ENCODE measurements at regions not wholly inside any gene's neighbourhood (a gene's known extent, or its start where the extent isn't known, plus 50 kb on each side); places are given as distances from the start of the nearest gene placed in this dataset.

DNA sequence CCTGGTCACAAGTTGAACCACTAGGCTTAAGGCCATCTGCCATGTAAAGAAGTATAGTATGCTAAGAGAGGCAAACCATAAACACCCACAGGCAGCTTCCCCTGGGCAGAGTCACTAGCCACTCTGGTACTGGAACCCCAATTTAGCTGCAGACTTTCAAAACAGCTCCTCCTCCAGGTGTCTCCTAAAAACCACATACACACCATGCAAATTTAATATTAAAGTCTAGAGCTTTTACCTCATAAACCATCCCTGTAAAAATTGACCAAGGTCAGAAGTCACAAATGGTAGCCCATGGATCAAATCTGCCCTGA lies 99.1 kb upstream of the STT3B start:
- Mint-ChIP-seq H3K36me3 (ENCODE audit: low read depth) (no peaks in the 10 kb centered on the region), H3K4me3 (no peak overlapping the region), H3K4me1 (no peaks in the 10 kb centered on the region), H3K27ac (no peak overlapping the region), H3K27me3 (peaks cover 4% of the 10 kb centered on the region), H3K9me3 (peaks cover 17% of the 10 kb centered on the region)
- intact Hi-C loops (cut with micrococcal nuclease): no loop called here
- ChIA-PET CTCF (no interaction called here), POLR2A (no interaction called here)
- ATAC-seq (ENCODE audit: low read depth) (no peak), DNase-seq (no peak)
- no peak for TF ChIP-seq CTCF (IDR thresholded peaks at IDR 0.05)

DNA sequence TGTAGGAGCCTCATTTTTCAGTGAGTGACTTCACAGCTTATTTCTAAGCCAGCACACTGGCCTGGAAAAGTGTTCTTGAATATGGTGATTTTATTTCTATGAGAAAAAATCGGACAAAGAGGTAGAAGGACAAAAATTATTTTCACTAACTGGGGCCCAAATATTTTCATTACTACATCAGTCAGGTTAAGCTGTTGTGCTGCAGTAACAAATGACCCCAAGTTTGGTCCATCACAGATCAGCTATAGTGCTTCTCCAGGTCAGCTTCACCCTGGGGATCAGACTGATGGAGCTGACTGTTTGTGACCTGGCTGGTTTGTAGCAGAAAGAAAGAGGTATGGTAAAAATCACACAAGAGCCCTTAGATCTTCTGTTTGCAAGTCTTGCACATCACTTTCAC lies 97.9 kb upstream of the STT3B start:
- DNase-seq (no peak), ATAC-seq (ENCODE audit: low read depth) (no peak)
- H3K9me3 Mint-ChIP-seq: peaks cover 9% of the 10 kb centered on the region
- POLR2A ChIA-PET: no interaction called here
- H3K36me3 Mint-ChIP-seq (ENCODE audit: low read depth): no peaks in the 10 kb centered on the region
- no peak overlapping the region for H3K4me3 Mint-ChIP-seq
- no peak for TF ChIP-seq CTCF (IDR thresholded peaks at IDR 0.05)
- H3K4me1 Mint-ChIP-seq: no peaks in the 10 kb centered on the region
- CTCF ChIA-PET: no interaction called here
- H3K27me3 Mint-ChIP-seq: peaks cover 2% of the 10 kb centered on the region
- intact Hi-C loops (cut with micrococcal nuclease): no loop called here
- H3K27ac Mint-ChIP-seq: no peak overlapping the region

GRCh38 chr3:31436830-31437229 lies 95.9 kb upstream of the STT3B start:
- no peaks in the 10 kb centered on the region for H3K36me3 Mint-ChIP-seq (ENCODE audit: low read depth)
- intact Hi-C loops (cut with micrococcal nuclease): no loop called here
- no peaks in the 10 kb centered on the region for H3K4me1 Mint-ChIP-seq
- TF ChIP-seq CTCF (IDR thresholded peaks at IDR 0.05): no peak
- H3K4me3 Mint-ChIP-seq: no peak overlapping the region
- CTCF ChIA-PET: no interaction called here
- H3K27ac Mint-ChIP-seq: no peak overlapping the region
- H3K27me3 Mint-ChIP-seq: no peaks in the 10 kb centered on the region
- no peak for ATAC-seq (ENCODE audit: low read depth)
- H3K9me3 Mint-ChIP-seq: peaks cover 9% of the 10 kb centered on the region
- POLR2A ChIA-PET: no interaction called here
- no peak for DNase-seq

- no peaks in the 10 kb centered on the region for H3K36me3 Mint-ChIP-seq (ENCODE audit: low read depth)
- H3K4me1 Mint-ChIP-seq: peaks cover 4% of the 10 kb centered on the region
- no peak for ATAC-seq (ENCODE audit: low read depth)
- no peak for TF ChIP-seq CTCF (IDR thresholded peaks at IDR 0.05)
- H3K9me3 Mint-ChIP-seq: peaks cover 9% of the 10 kb centered on the region
- no peak for DNase-seq
- H3K4me3 Mint-ChIP-seq: no peak overlapping the region
- H3K27ac Mint-ChIP-seq: no peak overlapping the region
- POLR2A ChIA-PET: no interaction called here
- CTCF ChIA-PET: no interaction called here
- intact Hi-C loops (cut with micrococcal nuclease): no loop called here
- H3K27me3 Mint-ChIP-seq: no peaks in the 10 kb centered on the region
These were observed 94.0 kb upstream of the STT3B start for GRCh38 chr3:31438742-31439141.

GRCh38 chr3:31439890-31440750 lies 92.6 kb upstream of the STT3B start:
- no peak for DNase-seq
- no peak for ATAC-seq (ENCODE audit: low read depth)
- no peak for TF ChIP-seq CTCF (IDR thresholded peaks at IDR 0.05)
- Mint-ChIP-seq H3K4me1 (peaks cover 5% of the 10 kb centered on the region), H3K4me3 (no peak overlapping the region), H3K36me3 (ENCODE audit: low read depth) (no peaks in the 10 kb centered on the region), H3K27me3 (no peaks in the 10 kb centered on the region), H3K27ac (no peak overlapping the region), H3K9me3 (peaks cover 9% of the 10 kb centered on the region)
- ChIA-PET POLR2A (no interaction called here), CTCF (no interaction called here)
- intact Hi-C loops (cut with micrococcal nuclease): loop anchor here (10.0 kb wide), 1 partner anchor 1425 kb away; no protein-coding TSS in a partner anchor

Measured in activated B cell treated with CpG ODN at 0.5 μM for 24 hours (primary cell).